Trophoblast cell (in vitro differentiated cells and primary cell): ENCODE measurements at regions not wholly inside any gene's neighbourhood (a gene's known extent, or its start where the extent isn't known, plus 50 kb on each side); places are given as distances from the start of the nearest gene placed in this dataset.

Source experiments
- DNase-seq, 2 donors: peaks; one replicate each; pipeline ENCODE4 v3.0.0-alpha.2; 2016
- H2AFZ ChIP-seq: 2 replicates; pipeline ENCODE4 v1.6.1; 2013; ENCODE audit warnings: low read length, moderate library complexity, mild to moderate bottlenecking; ENCODE audit not compliant: insufficient read depth, poor library complexity
- H2AK5ac ChIP-seq: 2 replicates; pipeline ENCODE4 v1.6.1; 2013; ENCODE audit warnings: mild to moderate bottlenecking, low read length
- H2BK120ac ChIP-seq: 2 replicates; pipeline ENCODE4 v1.6.1; 2013; ENCODE audit warnings: low read length, mild to moderate bottlenecking, moderate library complexity; ENCODE audit not compliant: insufficient read depth, poor library complexity
- H2BK12ac ChIP-seq: 2 replicates; pipeline ENCODE4 v1.6.1; 2013; ENCODE audit warnings: mild to moderate bottlenecking, low read length, moderate library complexity
- H2BK5ac ChIP-seq: 2 replicates; pipeline ENCODE4 v1.6.1; 2013; ENCODE audit warnings: low read length, low read depth, moderate library complexity, mild to moderate bottlenecking; ENCODE audit not compliant: poor library complexity
- H3K14ac ChIP-seq: 2 replicates; pipeline ENCODE4 v1.6.1; 2013; ENCODE audit warnings: mild to moderate bottlenecking, low read length
- H3K18ac ChIP-seq: 2 replicates; pipeline ENCODE4 v1.6.1; 2013; ENCODE audit warnings: mild to moderate bottlenecking, low read length
- H3K23ac ChIP-seq: 2 replicates; pipeline ENCODE4 v1.6.1; 2013; ENCODE audit warnings: low read length
- H3K27ac ChIP-seq: 2 replicates; pipeline ENCODE4 v1.5.1; 2013; ENCODE audit warnings: low read depth, mild to moderate bottlenecking, inconsistent platforms, low read length, moderate library complexity
- H3K27me3 ChIP-seq: 2 replicates; pipeline ENCODE4 v1.6.1; 2013; ENCODE audit warnings: inconsistent platforms, mild to moderate bottlenecking, low read length, moderate library complexity; ENCODE audit not compliant: insufficient read depth
- H3K36me3 ChIP-seq, 2 experiments: 1 replicate in 1 of 2; 2 replicates in 1 of 2; pipeline ENCODE4 v1.6.1; 2013; ENCODE audit warnings: low read length in 2 of 2, mild to moderate bottlenecking in 2 of 2, moderate library complexity in 1 of 2; ENCODE audit not compliant: insufficient read depth in 2 of 2, control insufficient read depth in 1 of 2
- H3K4ac ChIP-seq: 2 replicates; pipeline ENCODE4 v1.6.1; 2013; ENCODE audit warnings: low read depth, mild to moderate bottlenecking, low read length, moderate library complexity
- H3K4me1 ChIP-seq, 2 experiments: 1 replicate in 1 of 2; 2 replicates in 1 of 2; pipeline ENCODE4 v1.6.1; 2013; ENCODE audit warnings: low read length in 2 of 2, mild to moderate bottlenecking in 2 of 2, moderate library complexity in 1 of 2; ENCODE audit not compliant: insufficient read depth in 2 of 2, control insufficient read depth in 1 of 2
- H3K4me2 ChIP-seq: 2 replicates; pipeline ENCODE4 v1.6.1; 2013; ENCODE audit warnings: inconsistent platforms, mild to moderate bottlenecking, low read length, moderate library complexity
- H3K4me3 ChIP-seq: 2 replicates; pipeline ENCODE4 v1.5.1; 2013; ENCODE audit warnings: mild to moderate bottlenecking, low read depth, low read length, inconsistent platforms
- H3K79me1 ChIP-seq: one replicate; pipeline ENCODE4 v1.6.1; 2013; ENCODE audit warnings: low read length
- H3K79me2 ChIP-seq: 2 replicates; pipeline ENCODE4 v1.6.1; 2013; ENCODE audit warnings: low read length, mild to moderate bottlenecking; ENCODE audit not compliant: control insufficient read depth, insufficient read depth, poor library complexity
- H3K9ac ChIP-seq: 2 replicates; pipeline ENCODE4 v1.6.1; 2013; ENCODE audit warnings: mild to moderate bottlenecking, low read length
- H3K9me3 ChIP-seq: 2 replicates; pipeline ENCODE4 v1.6.1; 2013; ENCODE audit warnings: low read depth, mild to moderate bottlenecking, control low read depth, inconsistent platforms, low read length; ENCODE audit not compliant: insufficient read depth
- H4K12ac ChIP-seq: 2 replicates; pipeline ENCODE4 v1.6.1; 2013; ENCODE audit warnings: low read depth, mild to moderate bottlenecking, low read length, moderate library complexity
- H4K8ac ChIP-seq: 2 replicates; pipeline ENCODE4 v1.6.1; 2013; ENCODE audit warnings: low read depth, mild to moderate bottlenecking, low read length, moderate library complexity
- H4K91ac ChIP-seq: one replicate; pipeline ENCODE4 v1.6.1; 2013; ENCODE audit warnings: low read depth, mild to moderate bottlenecking, low read length, moderate library complexity
- WGBS: extraction: QIAGEN DNeasy Blood & Tissue Kit; methylation state at CpG from one replicate; pipeline ENCODE4 v1.1.7; 2013; ENCODE audit warnings: missing lambda C conversion rate; ENCODE audit not compliant: insufficient read length, insufficient coverage; ENCODE audit errors: extremely low coverage; 5-methylcytosine and 5-hydroxymethylcytosine counted together

DNA sequence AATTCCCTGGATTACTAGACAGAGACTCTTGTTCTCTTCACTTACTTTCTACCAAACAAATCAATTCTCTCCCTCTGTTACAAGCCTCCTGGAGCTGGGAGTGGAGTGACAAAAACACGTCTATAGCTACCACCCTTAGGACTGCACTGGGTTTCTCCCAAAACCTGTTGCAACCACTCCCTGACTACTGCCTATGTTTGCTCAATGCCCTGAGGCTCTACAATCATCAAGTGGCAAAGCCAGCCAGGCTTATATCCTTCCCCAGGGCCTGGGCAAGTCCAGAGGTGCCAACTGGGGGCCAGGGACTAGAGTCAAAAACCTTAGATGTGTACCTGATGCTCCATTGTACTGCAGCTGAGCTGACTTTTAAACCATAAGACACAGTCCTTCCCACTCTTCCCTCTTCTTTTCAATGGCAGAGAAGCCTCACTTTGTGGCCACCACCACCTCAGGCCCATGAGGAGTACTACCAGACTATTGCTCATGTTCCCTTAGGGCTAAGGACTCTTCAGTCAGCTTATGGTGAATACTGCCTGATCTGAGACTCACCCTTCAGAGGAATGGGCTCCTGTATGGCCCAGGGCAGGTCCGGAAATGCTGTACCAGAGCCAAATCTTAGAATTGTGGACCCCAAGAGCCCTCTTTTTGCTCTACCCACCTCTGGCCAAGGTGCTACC lies 125.4 kb upstream of the PLCL2 start:
- H3K14ac ChIP-seq, result no peak overlapping the region
- H2BK120ac ChIP-seq, result no peak overlapping the region
- no peaks in the 10 kb centered on the region for H3K79me2 ChIP-seq
- H3K4me2 ChIP-seq, result no peak overlapping the region
- H4K12ac ChIP-seq, result no peak overlapping the region
- H4K91ac ChIP-seq, result peak overlapping the region; percentile 1
- H3K9me3 ChIP-seq, result no peaks in the 10 kb centered on the region
- no CpG with 5 or more reads among the region's 2 CpGs for WGBS
- no peak overlapping the region for H2BK5ac ChIP-seq
- no peak overlapping the region for H3K4ac ChIP-seq
- H3K23ac ChIP-seq, result no peak overlapping the region
- peak; percentile 65 to 84 for DNase-seq
- no peak overlapping the region for H3K9ac ChIP-seq
- no peak overlapping the region for H2AK5ac ChIP-seq
- H2BK12ac ChIP-seq, result no peak overlapping the region
- H3K27me3 ChIP-seq, result no peaks in the 10 kb centered on the region
- no peaks in the 10 kb centered on the region for H3K79me1 ChIP-seq
- no peak overlapping the region for H3K18ac ChIP-seq
- no peak overlapping the region for H4K8ac ChIP-seq
- no peak overlapping the region for H2AFZ ChIP-seq
- peaks cover 0 to 3% of the 10 kb centered on the region in 2 experiments for H3K4me1 ChIP-seq
- no peak overlapping the region for H3K4me3 ChIP-seq
- no peak overlapping the region for H3K27ac ChIP-seq
- H3K36me3 ChIP-seq, result no peaks in the 10 kb centered on the region

DNA sequence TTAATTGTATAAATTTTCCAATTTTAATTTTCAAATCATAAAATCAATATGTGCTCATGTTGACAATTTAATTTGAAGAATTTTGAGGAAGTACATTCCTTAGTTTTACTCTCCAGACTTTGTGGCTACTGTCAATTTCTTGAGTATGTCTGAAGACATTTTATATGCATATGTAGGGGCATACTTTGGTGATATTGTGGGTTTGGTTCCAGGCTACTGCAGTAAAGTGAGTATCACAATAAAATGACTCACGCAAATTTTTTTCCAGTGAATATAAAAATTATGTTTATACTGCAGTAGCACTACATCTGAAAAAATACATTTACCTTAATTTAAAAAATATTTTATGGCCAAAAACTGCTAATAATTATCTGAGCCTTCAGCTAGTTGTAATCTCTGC lies 123.2 kb upstream of the PLCL2 start:
- Histone ChIP-seq H3K4ac (no peak overlapping the region), H4K8ac (no peak overlapping the region), H2AFZ (no peak overlapping the region), H3K14ac (no peak overlapping the region), H4K12ac (no peak overlapping the region), H3K18ac (no peak overlapping the region), H4K91ac (no peak overlapping the region), H3K4me3 (no peak overlapping the region), H3K4me1 (peaks cover 0 to 3% of the 10 kb centered on the region in 2 experiments), H3K4me2 (no peak overlapping the region), H3K23ac (no peak overlapping the region), H3K27ac (no peak overlapping the region), H3K27me3 (no peaks in the 10 kb centered on the region), H3K36me3 (no peaks in the 10 kb centered on the region), H3K79me1 (no peaks in the 10 kb centered on the region), H2BK120ac (no peak overlapping the region), H2BK5ac (no peak overlapping the region), H3K79me2 (no peaks in the 10 kb centered on the region), H2AK5ac (no peak overlapping the region), H3K9me3 (no peaks in the 10 kb centered on the region), H2BK12ac (no peak overlapping the region), H3K9ac (no peak overlapping the region)
- WGBS, result no CpG with 5 or more reads among the region's 1 CpG
- DNase-seq, result no peak

DNA sequence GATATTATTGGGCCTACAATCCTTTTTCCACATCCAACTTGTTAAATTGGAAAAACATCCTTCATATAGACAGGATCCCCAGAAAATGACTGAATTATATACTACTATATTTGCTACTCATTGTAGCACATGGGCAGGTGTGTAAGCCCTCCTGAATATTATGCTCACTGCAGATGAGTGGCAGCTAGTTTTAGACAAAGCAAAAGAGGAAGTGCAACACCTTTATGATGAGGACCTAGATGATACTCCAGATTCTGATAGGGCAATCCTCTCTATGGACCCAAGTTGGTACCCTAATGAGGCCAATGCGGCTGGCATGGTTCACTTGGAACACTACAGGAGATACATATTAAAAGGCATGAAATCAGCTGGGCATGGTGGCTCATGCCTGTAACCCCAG lies 119.1 kb upstream of the PLCL2 start:
- no peak overlapping the region for H3K23ac ChIP-seq
- no CpG with 5 or more reads among the region's 1 CpG for WGBS
- no peak overlapping the region for H2AFZ ChIP-seq
- no peak overlapping the region for H3K9ac ChIP-seq
- H2AK5ac ChIP-seq, result no peak overlapping the region
- H3K4ac ChIP-seq, result no peak overlapping the region
- no peaks in the 10 kb centered on the region for H3K79me1 ChIP-seq
- H3K18ac ChIP-seq, result no peak overlapping the region
- no peak overlapping the region for H2BK120ac ChIP-seq
- H3K4me3 ChIP-seq, result no peak overlapping the region
- no peak overlapping the region for H4K91ac ChIP-seq
- no peak overlapping the region for H3K14ac ChIP-seq
- H3K4me1 ChIP-seq, result no peaks in the 10 kb centered on the region
- no peaks in the 10 kb centered on the region for H3K9me3 ChIP-seq
- H2BK5ac ChIP-seq, result no peak overlapping the region
- no peak overlapping the region for H2BK12ac ChIP-seq
- H4K12ac ChIP-seq, result no peak overlapping the region
- no peak for DNase-seq
- H3K79me2 ChIP-seq, result no peaks in the 10 kb centered on the region
- no peak overlapping the region for H3K27ac ChIP-seq
- no peaks in the 10 kb centered on the region for H3K36me3 ChIP-seq
- H3K4me2 ChIP-seq, result no peak overlapping the region
- no peaks in the 10 kb centered on the region for H3K27me3 ChIP-seq
- no peak overlapping the region for H4K8ac ChIP-seq

DNA sequence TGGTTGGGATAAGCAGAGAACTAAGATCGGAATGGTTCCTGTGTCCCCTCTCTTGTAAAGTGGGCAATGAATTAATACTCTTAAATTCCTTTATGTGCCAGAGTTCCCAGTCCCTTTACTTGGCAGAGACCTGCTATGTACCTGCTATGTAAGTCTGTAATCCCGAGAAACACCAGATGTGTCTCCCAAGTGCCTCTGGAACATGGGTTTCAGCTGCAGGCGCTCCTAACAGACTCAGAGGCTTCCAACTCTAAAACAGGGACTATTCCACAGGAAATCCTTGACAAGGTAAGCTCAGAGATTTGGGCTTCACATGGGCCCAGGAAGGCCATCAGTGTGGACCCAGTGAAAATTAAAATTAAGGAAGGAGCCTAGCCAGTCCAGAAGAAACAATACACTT lies 117.7 kb upstream of the PLCL2 start:
- Histone ChIP-seq H4K12ac (no peak overlapping the region), H2BK5ac (no peak overlapping the region), H3K79me2 (no peaks in the 10 kb centered on the region), H3K4me3 (no peak overlapping the region), H3K23ac (no peak overlapping the region), H3K9me3 (no peaks in the 10 kb centered on the region), H3K18ac (no peak overlapping the region), H3K14ac (no peak overlapping the region), H2BK120ac (no peak overlapping the region), H3K4me2 (no peak overlapping the region), H4K8ac (no peak overlapping the region), H3K4ac (no peak overlapping the region), H3K9ac (no peak overlapping the region), H3K4me1 (no peaks in the 10 kb centered on the region), H3K79me1 (no peaks in the 10 kb centered on the region), H4K91ac (no peak overlapping the region), H2BK12ac (no peak overlapping the region), H3K27me3 (no peaks in the 10 kb centered on the region), H2AK5ac (no peak overlapping the region), H3K36me3 (no peaks in the 10 kb centered on the region), H3K27ac (no peak overlapping the region), H2AFZ (no peak overlapping the region)
- peak in 1 of 2 donors; percentile 33 for DNase-seq
- WGBS, result no CpG with 5 or more reads among the region's 3 CpGs
